Osteocyte (in vitro differentiated cells): ENCODE measurements at regions not wholly inside any gene's neighbourhood (a gene's known extent, or its start where the extent isn't known, plus 50 kb on each side); places are given as distances from the start of the nearest gene placed in this dataset.
"Not testable (repeated sequence)": the region's sequence is repeated elsewhere in the genome, so short reads cannot be mapped to it uniquely, and the experiment has no call there.

Source experiments
- DNase-seq: peaks from one replicate; pipeline ENCODE4 v3.0.0; 2021; ENCODE audit warnings: mixed read lengths; ENCODE audit not compliant: unreplicated experiment; ENCODE audit errors: extremely low spot score
- H3K27ac Mint-ChIP-seq: one replicate; pipeline ENCODE4 v1.8.0; 2021; ENCODE audit warnings: mild to moderate bottlenecking, mixed read lengths; ENCODE audit not compliant: unreplicated experiment
- H3K27me3 Mint-ChIP-seq: one replicate; pipeline ENCODE4 v1.8.0; 2021; ENCODE audit warnings: mixed read lengths; ENCODE audit not compliant: unreplicated experiment
- H3K36me3 Mint-ChIP-seq: one replicate; pipeline ENCODE4 v1.8.0; 2021; ENCODE audit warnings: mixed read lengths; ENCODE audit not compliant: unreplicated experiment
- H3K4me1 Mint-ChIP-seq: one replicate; pipeline ENCODE4 v1.8.0; 2021; ENCODE audit warnings: mixed read lengths; ENCODE audit not compliant: unreplicated experiment
- H3K4me3 Mint-ChIP-seq: one replicate; pipeline ENCODE4 v1.8.0; 2021; ENCODE audit warnings: mild to moderate bottlenecking, moderate library complexity, mixed read lengths; ENCODE audit not compliant: unreplicated experiment
- H3K9me3 Mint-ChIP-seq: one replicate; pipeline ENCODE4 v1.8.0; 2021; ENCODE audit warnings: mixed read lengths; ENCODE audit not compliant: unreplicated experiment
- CTCF ChIP-seq: fragments of 200-600 bp; sonication (generic); IDR thresholded peaks from 2 replicates; pipeline ENCODE4 v1.5.0; 2021; ENCODE audit warnings: antibody characterized with exemption, mild to moderate bottlenecking, moderate library complexity

- Mint-ChIP-seq H3K27me3 (peaks cover 46% of the 10 kb centered on the region), H3K9me3 (no peaks in the 10 kb centered on the region), H3K36me3 (no peaks in the 10 kb centered on the region), H3K4me3 (no peak overlapping the region), H3K4me1 (no peaks in the 10 kb centered on the region), H3K27ac (no peak overlapping the region)
- DNase-seq = no peak
- TF ChIP-seq CTCF = peak; percentile 55
These were observed 69.0 kb downstream of the ATOH1 start for GRCh38 chr4:93897559-93897958.

- Mint-ChIP-seq H3K4me1 (no peaks in the 10 kb centered on the region), H3K9me3 (no peaks in the 10 kb centered on the region), H3K27me3 (peaks cover 12% of the 10 kb centered on the region), H3K36me3 (no peaks in the 10 kb centered on the region), H3K4me3 (no peak overlapping the region), H3K27ac (no peak overlapping the region)
- DNase-seq = no peak
- TF ChIP-seq CTCF = no peak
These were observed 80.2 kb downstream of the ATOH1 start for GRCh38 chr4:93908778-93909177.

- Mint-ChIP-seq H3K27ac (no peak overlapping the region), H3K4me3 (no peak overlapping the region), H3K9me3 (no peaks in the 10 kb centered on the region), H3K4me1 (no peaks in the 10 kb centered on the region), H3K27me3 (peaks cover 12% of the 10 kb centered on the region), H3K36me3 (no peaks in the 10 kb centered on the region)
- DNase-seq = no peak
- TF ChIP-seq CTCF = no peak
These were observed 83.1 kb downstream of the ATOH1 start for GRCh38 chr4:93911671-93912070.

- Mint-ChIP-seq H3K36me3 (no peaks in the 10 kb centered on the region), H3K27me3 (peaks cover 12% of the 10 kb centered on the region), H3K4me1 (no peaks in the 10 kb centered on the region), H3K9me3 (no peaks in the 10 kb centered on the region), H3K4me3 (no peak overlapping the region), H3K27ac (no peak overlapping the region)
- DNase-seq = no peak
- no peak for TF ChIP-seq CTCF
These were observed 83.6 kb downstream of the ATOH1 start for GRCh38 chr4:93912146-93912545.

- Mint-ChIP-seq H3K4me1 (no peaks in the 10 kb centered on the region), H3K27me3 (no peaks in the 10 kb centered on the region), H3K36me3 (no peaks in the 10 kb centered on the region), H3K9me3 (no peaks in the 10 kb centered on the region), H3K27ac (no peak overlapping the region), H3K4me3 (no peak overlapping the region)
- DNase-seq = no peak
- no peak for TF ChIP-seq CTCF
These were observed 90.3 kb downstream of the ATOH1 start for GRCh38 chr4:93918856-93919255.

GRCh38 chr4:93923570-93923969 is 95.0 kb downstream of the ATOH1 start:
- not testable (repeated sequence) for H3K4me1 Mint-ChIP-seq, H3K4me3 Mint-ChIP-seq, H3K27ac Mint-ChIP-seq, DNase-seq, H3K9me3 Mint-ChIP-seq, H3K36me3 Mint-ChIP-seq, H3K27me3 Mint-ChIP-seq
